ENCODE measurements at regions not wholly inside any gene's neighbourhood (a gene's known extent, or its start where the extent isn't known, plus 50 kb on each side); places are given as distances from the start of the nearest gene placed in this dataset.

- TF ChIP-seq FOXJ3 (CRISPR knock-in tag; IDR thresholded peaks at IDR 0.05; ENCODE audit: borderline replicate concordance): no peak
- TF ChIP-seq, protein P1, sequence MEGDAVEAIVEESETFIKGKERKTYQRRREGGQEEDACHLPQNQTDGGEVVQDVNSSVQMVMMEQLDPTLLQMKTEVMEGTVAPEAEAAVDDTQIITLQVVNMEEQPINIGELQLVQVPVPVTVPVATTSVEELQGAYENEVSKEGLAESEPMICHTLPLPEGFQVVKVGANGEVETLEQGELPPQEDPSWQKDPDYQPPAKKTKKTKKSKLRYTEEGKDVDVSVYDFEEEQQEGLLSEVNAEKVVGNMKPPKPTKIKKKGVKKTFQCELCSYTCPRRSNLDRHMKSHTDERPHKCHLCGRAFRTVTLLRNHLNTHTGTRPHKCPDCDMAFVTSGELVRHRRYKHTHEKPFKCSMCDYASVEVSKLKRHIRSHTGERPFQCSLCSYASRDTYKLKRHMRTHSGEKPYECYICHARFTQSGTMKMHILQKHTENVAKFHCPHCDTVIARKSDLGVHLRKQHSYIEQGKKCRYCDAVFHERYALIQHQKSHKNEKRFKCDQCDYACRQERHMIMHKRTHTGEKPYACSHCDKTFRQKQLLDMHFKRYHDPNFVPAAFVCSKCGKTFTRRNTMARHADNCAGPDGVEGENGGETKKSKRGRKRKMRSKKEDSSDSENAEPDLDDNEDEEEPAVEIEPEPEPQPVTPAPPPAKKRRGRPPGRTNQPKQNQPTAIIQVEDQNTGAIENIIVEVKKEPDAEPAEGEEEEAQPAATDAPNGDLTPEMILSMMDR (IDR thresholded peaks at IDR 0.05): no peak
- no peak for TF ChIP-seq IRF1 (CRISPR knock-in tag; IDR thresholded peaks at IDR 0.05)
- TF ChIP-seq ELF4 (CRISPR knock-in tag; IDR thresholded peaks at IDR 0.05; ENCODE audit: low read depth): no peak
- TF ChIP-seq E2F1 (CRISPR knock-in tag; IDR thresholded peaks at IDR 0.05): no peak
- TF ChIP-seq CREB1 (CRISPR knock-in tag; IDR thresholded peaks at IDR 0.05): no peak
- TF ChIP-seq, protein P2, sequence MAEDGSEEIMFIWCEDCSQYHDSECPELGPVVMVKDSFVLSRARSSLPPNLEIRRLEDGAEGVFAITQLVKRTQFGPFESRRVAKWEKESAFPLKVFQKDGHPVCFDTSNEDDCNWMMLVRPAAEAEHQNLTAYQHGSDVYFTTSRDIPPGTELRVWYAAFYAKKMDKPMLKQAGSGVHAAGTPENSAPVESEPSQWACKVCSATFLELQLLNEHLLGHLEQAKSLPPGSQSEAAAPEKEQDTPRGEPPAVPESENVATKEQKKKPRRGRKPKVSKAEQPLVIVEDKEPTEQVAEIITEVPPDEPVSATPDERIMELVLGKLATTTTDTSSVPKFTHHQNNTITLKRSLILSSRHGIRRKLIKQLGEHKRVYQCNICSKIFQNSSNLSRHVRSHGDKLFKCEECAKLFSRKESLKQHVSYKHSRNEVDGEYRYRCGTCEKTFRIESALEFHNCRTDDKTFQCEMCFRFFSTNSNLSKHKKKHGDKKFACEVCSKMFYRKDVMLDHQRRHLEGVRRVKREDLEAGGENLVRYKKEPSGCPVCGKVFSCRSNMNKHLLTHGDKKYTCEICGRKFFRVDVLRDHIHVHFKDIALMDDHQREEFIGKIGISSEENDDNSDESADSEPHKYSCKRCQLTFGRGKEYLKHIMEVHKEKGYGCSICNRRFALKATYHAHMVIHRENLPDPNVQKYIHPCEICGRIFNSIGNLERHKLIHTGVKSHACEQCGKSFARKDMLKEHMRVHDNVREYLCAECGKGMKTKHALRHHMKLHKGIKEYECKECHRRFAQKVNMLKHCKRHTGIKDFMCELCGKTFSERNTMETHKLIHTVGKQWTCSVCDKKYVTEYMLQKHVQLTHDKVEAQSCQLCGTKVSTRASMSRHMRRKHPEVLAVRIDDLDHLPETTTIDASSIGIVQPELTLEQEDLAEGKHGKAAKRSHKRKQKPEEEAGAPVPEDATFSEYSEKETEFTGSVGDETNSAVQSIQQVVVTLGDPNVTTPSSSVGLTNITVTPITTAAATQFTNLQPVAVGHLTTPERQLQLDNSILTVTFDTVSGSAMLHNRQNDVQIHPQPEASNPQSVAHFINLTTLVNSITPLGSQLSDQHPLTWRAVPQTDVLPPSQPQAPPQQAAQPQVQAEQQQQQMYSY (CRISPR knock-in tag; IDR thresholded peaks at IDR 0.05): no peak
- no peak for TF ChIP-seq ATF2 (CRISPR knock-in tag; IDR thresholded peaks at IDR 0.05; ENCODE audit: borderline replicate concordance, low read depth)
- TF ChIP-seq, protein P3, sequence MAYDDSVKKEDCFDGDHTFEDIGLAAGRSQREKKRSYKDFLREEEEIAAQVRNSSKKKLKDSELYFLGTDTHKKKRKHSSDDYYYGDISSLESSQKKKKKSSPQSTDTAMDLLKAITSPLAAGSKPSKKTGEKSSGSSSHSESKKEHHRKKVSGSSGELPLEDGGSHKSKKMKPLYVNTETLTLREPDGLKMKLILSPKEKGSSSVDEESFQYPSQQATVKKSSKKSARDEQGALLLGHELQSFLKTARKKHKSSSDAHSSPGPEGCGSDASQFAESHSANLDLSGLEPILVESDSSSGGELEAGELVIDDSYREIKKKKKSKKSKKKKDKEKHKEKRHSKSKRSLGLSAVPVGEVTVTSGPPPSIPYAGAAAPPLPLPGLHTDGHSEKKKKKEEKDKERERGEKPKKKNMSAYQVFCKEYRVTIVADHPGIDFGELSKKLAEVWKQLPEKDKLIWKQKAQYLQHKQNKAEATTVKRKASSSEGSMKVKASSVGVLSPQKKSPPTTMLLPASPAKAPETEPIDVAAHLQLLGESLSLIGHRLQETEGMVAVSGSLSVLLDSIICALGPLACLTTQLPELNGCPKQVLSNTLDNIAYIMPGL (CRISPR knock-in tag; IDR thresholded peaks at IDR 0.05): no peak
- TF ChIP-seq, protein P4, sequence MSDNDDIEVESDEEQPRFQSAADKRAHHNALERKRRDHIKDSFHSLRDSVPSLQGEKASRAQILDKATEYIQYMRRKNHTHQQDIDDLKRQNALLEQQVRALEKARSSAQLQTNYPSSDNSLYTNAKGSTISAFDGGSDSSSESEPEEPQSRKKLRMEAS (CRISPR knock-in tag; IDR thresholded peaks at IDR 0.05): no peak
- no peak for TF ChIP-seq ZNF232 (CRISPR knock-in tag; IDR thresholded peaks at IDR 0.05)
- no peak for TF ChIP-seq SP1 (CRISPR knock-in tag; conservative IDR thresholded peaks at IDR 0.05)
Measured at GRCh38 chr6:144769142-144769541, 484.0 kb downstream of the UTRN start.

All from WTC11 (cell line).